H1 (cell line): ENCODE measurements at regions not wholly inside any gene's neighbourhood (a gene's known extent, or its start where the extent isn't known, plus 50 kb on each side); places are given as distances from the start of the nearest gene placed in this dataset.

Experiments used
- CTCF ChIA-PET: fragments of 300-600 bp; sonication (Branson Sonifier 250); formaldehyde crosslinking; loops from one replicate; lab custom pipeline; 2021; ENCODE audit not compliant: partially characterized antibody; lab: Charles Lee
- POLR2A ChIA-PET: fragments of 300-600 bp; sonication (Branson Sonifier 250); formaldehyde crosslinking; loops from one replicate; lab custom pipeline; 2021; ENCODE audit warnings: inconsistent platforms; ENCODE audit not compliant: partially characterized antibody; lab: Charles Lee
- DNase-seq, 2 experiments: peaks; one replicate each; pipeline versions ENCODE4 v3.0.0 to v3.0.0-alpha.2; 2010 to 2022; ENCODE audit warnings: low spot score in 2 of 2, low read depth in 1 of 2, mixed read lengths in 1 of 2
- FAIRE-seq: peaks from 2 replicates; lab custom pipeline; 2011; peaks lifted over from hg19 to GRCh38; lab: Jason Lieb, UNC
- H2AFZ ChIP-seq: 2 replicates; pipeline ENCODE4 v1.8.1; 2012; ENCODE audit warnings: low read length, inconsistent platforms
- H2AK5ac ChIP-seq: 2 replicates; pipeline ENCODE4 v1.6.1; 2013; ENCODE audit warnings: low read depth, low read length
- H2BK120ac ChIP-seq: replicated peaks from 2 replicates; pipeline ENCODE3; 2013; ENCODE audit warnings: low read depth, low read length, inconsistent platforms
- H2BK12ac ChIP-seq: 2 replicates; pipeline ENCODE4 v1.6.1; 2013; ENCODE audit warnings: low read depth, low read length
- H2BK15ac ChIP-seq: 2 replicates; pipeline ENCODE4 v1.6.1; 2013; ENCODE audit warnings: low read length
- H2BK20ac ChIP-seq: 2 replicates; pipeline ENCODE4 v1.6.1; 2013; ENCODE audit warnings: low read length
- H2BK5ac ChIP-seq: 2 replicates; pipeline ENCODE4 v1.6.1; 2013; ENCODE audit warnings: low read depth, low read length
- H3K14ac ChIP-seq: 2 replicates; pipeline ENCODE4 v1.6.1; 2013; ENCODE audit warnings: inconsistent platforms; ENCODE audit not compliant: insufficient read length
- H3K18ac ChIP-seq: 2 replicates; pipeline ENCODE4 v1.6.1; 2013; ENCODE audit warnings: low read length; ENCODE audit errors: extremely low read depth
- H3K23ac ChIP-seq: 2 replicates; pipeline ENCODE4 v1.6.1; 2013; ENCODE audit warnings: inconsistent platforms; ENCODE audit not compliant: insufficient read length
- H3K23me2 ChIP-seq: 2 replicates; pipeline ENCODE4 v1.6.1; 2013; ENCODE audit warnings: low read depth, low read length
- H3K27ac ChIP-seq: 2 replicates; pipeline ENCODE4 v1.6.1; 2011; ENCODE audit warnings: low read depth, low read length, inconsistent platforms
- H3K27me3 ChIP-seq, 4 experiments: replicated peaks in 1 of 4; 1 replicate in 1 of 4; 2 replicates in 3 of 4; pipeline versions ENCODE4 v1.6.1 to v1.8.1; 2011 to 2013; ENCODE audit warnings: low read length in 3 of 4, mild to moderate bottlenecking in 3 of 4, inconsistent platforms in 2 of 4, mixed read lengths in 2 of 4, moderate library complexity in 1 of 4; ENCODE audit not compliant: control insufficient read depth in 3 of 4, insufficient read depth in 3 of 4; ENCODE audit errors: extremely low read depth in 1 of 4
- H3K36me3 ChIP-seq, 4 experiments: 2 replicates each; pipeline versions ENCODE4 v1.6.1 to v1.8.1; 2011 to 2013; ENCODE audit warnings: mild to moderate bottlenecking in 4 of 4, low read length in 3 of 4, moderate library complexity in 2 of 4, control low read depth in 1 of 4, inconsistent platforms in 1 of 4; ENCODE audit not compliant: insufficient read depth in 4 of 4, control insufficient read depth in 2 of 4
- H3K4ac ChIP-seq: replicated peaks from 2 replicates; pipeline ENCODE3; 2013; ENCODE audit warnings: low read length, low read depth, mixed read lengths, inconsistent platforms; ENCODE audit not compliant: insufficient read length
- H3K4me1 ChIP-seq, 4 experiments: replicated peaks in 1 of 4; 1 replicate in 1 of 4; 2 replicates in 3 of 4; pipeline versions ENCODE4 v1.6.1 to v1.8.1; 2011 to 2013; ENCODE audit warnings: low read length in 3 of 4, inconsistent platforms in 2 of 4, mixed read lengths in 1 of 4; ENCODE audit not compliant: insufficient read depth in 4 of 4, control insufficient read depth in 3 of 4
- H3K4me2 ChIP-seq, 2 experiments: 2 replicates each; pipeline versions ENCODE4 v1.6.1 to v1.8.1; 2011 to 2013; ENCODE audit warnings: low read depth in 2 of 2, low read length in 2 of 2, control low read depth in 1 of 2, inconsistent platforms in 1 of 2, mild to moderate bottlenecking in 1 of 2; ENCODE audit not compliant: insufficient read depth in 1 of 2
- H3K4me3 ChIP-seq, 4 experiments: fragments of 200-600, 300-600 bp in 1 of 4; sonication (generic), shearing (Covaris generic), sonication (Bioruptor Twin) in 1 of 4; 2 replicates each; pipeline versions ENCODE4 v1.5.1 to v1.8.1; 2011 to 2016; ENCODE audit warnings: low read length in 4 of 4, low read depth in 3 of 4, control low read depth in 2 of 4, inconsistent platforms in 2 of 4, mild to moderate bottlenecking in 2 of 4, mixed read lengths in 1 of 4, moderate library complexity in 1 of 4; ENCODE audit not compliant: insufficient read depth in 2 of 4; ENCODE audit errors: extremely low read depth in 1 of 4
- H3K56ac ChIP-seq: replicated peaks from 2 replicates; pipeline ENCODE3; 2013; ENCODE audit warnings: low read depth, mild to moderate bottlenecking, mixed read lengths, low read length, inconsistent platforms; ENCODE audit not compliant: insufficient read length
- H3K79me1 ChIP-seq: 2 replicates; pipeline ENCODE4 v1.6.1; 2013; ENCODE audit warnings: low read depth, low read length, control low read depth
- H3K79me2 ChIP-seq, 2 experiments: 2 replicates each; pipeline versions ENCODE4 v1.6.1 to v1.8.1; 2012 to 2013; ENCODE audit warnings: low read length in 2 of 2, mild to moderate bottlenecking in 2 of 2, inconsistent platforms in 1 of 2; ENCODE audit not compliant: insufficient read depth in 2 of 2, control insufficient read depth in 1 of 2
- H3K9ac ChIP-seq, 4 experiments: replicated peaks in 1 of 4; 1 replicate in 1 of 4; 2 replicates in 3 of 4; pipeline versions ENCODE4 v1.6.1 to v1.8.1; 2011 to 2013; ENCODE audit warnings: low read depth in 3 of 4, low read length in 3 of 4, control low read depth in 2 of 4, mild to moderate bottlenecking in 2 of 4, moderate library complexity in 2 of 4, inconsistent platforms in 1 of 4; ENCODE audit errors: extremely low read depth in 1 of 4
- H3K9me3 ChIP-seq, 2 experiments: 2 replicates each; pipeline versions ENCODE4 v1.6.1 to v1.8.1; 2012 to 2013; ENCODE audit warnings: mild to moderate bottlenecking in 2 of 2, moderate library complexity in 2 of 2, control low read depth in 1 of 2, inconsistent platforms in 1 of 2, low read depth in 1 of 2, low read length in 1 of 2, mixed read lengths in 1 of 2; ENCODE audit not compliant: insufficient read depth in 2 of 2
- H4K20me1 ChIP-seq, 2 experiments: replicated peaks in 1 of 2; 2 replicates each; pipeline versions ENCODE3 to v1.8.1; 2011 to 2013; ENCODE audit warnings: inconsistent platforms in 2 of 2, low read length in 2 of 2, mild to moderate bottlenecking in 1 of 2; ENCODE audit not compliant: insufficient read depth in 2 of 2, control insufficient read depth in 1 of 2
- H4K5ac ChIP-seq: 2 replicates; pipeline ENCODE4 v1.6.1; 2013; ENCODE audit warnings: low read length, low read depth, mixed read lengths, inconsistent platforms; ENCODE audit not compliant: insufficient read length
- H4K8ac ChIP-seq: 2 replicates; pipeline ENCODE4 v1.8.0; 2013; ENCODE audit warnings: mild to moderate bottlenecking, moderate library complexity, low read length, inconsistent platforms; ENCODE audit not compliant: insufficient read depth; ENCODE audit errors: extremely low read depth
- H4K91ac ChIP-seq: replicated peaks from 2 replicates; pipeline ENCODE3; 2013; ENCODE audit warnings: low read length, mixed read lengths, inconsistent platforms; ENCODE audit not compliant: insufficient read length
- ASH2L ChIP-seq: fragments of 200-600, 300-600 bp; sonication (generic); IDR thresholded peaks from one replicate; pipeline ENCODE4 v1.7.1; 2017; ENCODE audit warnings: low read length
- CBX8 ChIP-seq: fragments of 300-800, 300-1000 bp; sonication (generic); IDR thresholded peaks from 2 replicates; pipeline ENCODE4 v1.7.1; 2016; ENCODE audit warnings: low read depth, low read length, borderline replicate concordance
- EZH2 ChIP-seq: fragments of 200-600 bp; sonication (generic); IDR thresholded peaks from 2 replicates; pipeline ENCODE4 v1.7.1; 2012; ENCODE audit warnings: low read depth, mild to moderate bottlenecking, moderate library complexity, low read length, inconsistent platforms; ENCODE audit not compliant: severe bottlenecking
- HDAC6 ChIP-seq: IDR thresholded peaks from one replicate; pipeline ENCODE4 v1.7.1; 2012; ENCODE audit warnings: low read depth, mild to moderate bottlenecking, inconsistent platforms, low read length, moderate library complexity
- NRF1 ChIP-seq: IDR thresholded peaks from 2 replicates; pipeline ENCODE4 v1.6.1; 2011; ENCODE audit warnings: mild to moderate bottlenecking, low read depth, low read length, improper control_type of control experiment
- POLR2A ChIP-seq, 2 experiments: IDR thresholded peaks; 1 replicate in 1 of 2; 2 replicates in 1 of 2; pipeline ENCODE4 v1.6.1; 2011; ENCODE audit warnings: low read depth in 2 of 2, low read length in 2 of 2, mild to moderate bottlenecking in 2 of 2; ENCODE audit errors: control extremely low read depth in 1 of 2
- SIRT6 ChIP-seq: IDR thresholded peaks from one replicate; pipeline ENCODE4 v1.7.1; 2012; ENCODE audit warnings: low read length, inconsistent platforms
- SP1 ChIP-seq: IDR thresholded peaks from 2 replicates; pipeline ENCODE4 v1.6.1; 2011; ENCODE audit warnings: low read depth, low read length
- SUZ12 ChIP-seq: fragments of 200-600 bp; sonication (generic); IDR thresholded peaks from 2 replicates; pipeline ENCODE4 v1.6.1; 2012; ENCODE audit warnings: mild to moderate bottlenecking, inconsistent platforms, low read length, moderate library complexity, mixed read lengths
- TBP ChIP-seq: IDR thresholded peaks from 2 replicates; pipeline ENCODE4 v1.6.1; 2011; ENCODE audit warnings: low read depth, low read length, improper control_type of control experiment
- WGBS, 2 experiments: shearing (Covaris generic) in 1 of 2; methylation state at CpG; one replicate each; pipeline versions ENCODE4 v1.1.6 to v1.1.7; 2013 to 2015; ENCODE audit warnings: low lambda C conversion rate in 2 of 2, mixed read lengths in 2 of 2, inconsistent platforms in 1 of 2, low coverage in 1 of 2, missing lambda C conversion rate in 1 of 2; ENCODE audit not compliant: insufficient replicate concordance in 2 of 2, insufficient coverage in 1 of 2, insufficient read length in 1 of 2; ENCODE audit errors: extremely low coverage in 1 of 2, missing lambda C conversion rate in 1 of 2; 5-methylcytosine and 5-hydroxymethylcytosine counted together
- TF ChIP-seq, protein P1 (sequence below): IDR thresholded peaks from 2 replicates; pipeline ENCODE4 v1.6.1; 2011; ENCODE audit warnings: low read depth, mild to moderate bottlenecking, low read length; ENCODE audit not compliant: insufficient read depth

GRCh38 chr3:161161603-161162002 is 56.5 kb upstream of the B3GALNT1 start:
- Histone ChIP-seq H3K9ac (no peak overlapping the region), H4K20me1 (no peaks in the 10 kb centered on the region), H3K4me3 (no peak overlapping the region), H3K36me3 (no peaks in the 10 kb centered on the region), H3K79me1 (no peaks in the 10 kb centered on the region), H2BK12ac (no peak overlapping the region), H3K14ac (no peak overlapping the region), H3K18ac (no peak overlapping the region), H3K4me2 (no peak overlapping the region), H2BK5ac (no peak overlapping the region), H4K8ac (no peak overlapping the region; the same call in 1 of the 2 replicates), H4K5ac (no peak overlapping the region), H3K23me2 (no peaks in the 10 kb centered on the region), H3K56ac (no peak overlapping the region), H2AK5ac (no peak overlapping the region), H3K4ac (no peak overlapping the region), H4K91ac (no peak overlapping the region), H3K4me1 (no peaks in the 10 kb centered on the region), H3K79me2 (no peaks in the 10 kb centered on the region), H3K27me3 (no peaks in the 10 kb centered on the region), H2BK20ac (no peak overlapping the region), H3K23ac (no peak overlapping the region), H2BK15ac (no peak overlapping the region), H3K9me3 (peaks cover 3 to 5% of the 10 kb centered on the region in 2 experiments; a peak in 2 of 4 replicates), H3K27ac (no peak overlapping the region), H2AFZ (no peak overlapping the region), H2BK120ac (no peak overlapping the region)
- WGBS, 2 experiments, result 97% methylated on average over 20 of the region's 20 CpGs; no CpG with 5 or more reads in 1 of the 2 experiments
- DNase-seq (no peak), FAIRE-seq (no peak)
- ChIA-PET POLR2A (no interaction called here), CTCF (interaction anchor here (1.2 to 2.0 kb wide), 2 partner anchors 65 to 476 kb away, joined by 3 to 5 read pairs; no protein-coding TSS in a partner anchor)
- no peak for TF ChIP-seq SP1
- no peak for TF ChIP-seq SUZ12
- no peak for TF ChIP-seq POLR2A (IDR thresholded peaks at IDR 0.05; ENCODE audit: control extremely low read depth in 1 of 2, low read depth in 2 of 2, low read length in 2 of 2)
- no peak for TF ChIP-seq TBP
- TF ChIP-seq CBX8, result no peak
- TF ChIP-seq HDAC6, result no peak
- no peak for TF ChIP-seq ASH2L
- TF ChIP-seq SIRT6, result no peak
- TF ChIP-seq NRF1, result no peak
- TF ChIP-seq EZH2, result no peak
- TF ChIP-seq, protein P1, sequence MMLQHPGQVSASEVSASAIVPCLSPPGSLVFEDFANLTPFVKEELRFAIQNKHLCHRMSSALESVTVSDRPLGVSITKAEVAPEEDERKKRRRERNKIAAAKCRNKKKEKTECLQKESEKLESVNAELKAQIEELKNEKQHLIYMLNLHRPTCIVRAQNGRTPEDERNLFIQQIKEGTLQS, result no peak
